Osteoblast (primary cell): ENCODE measurements at regions not wholly inside any gene's neighbourhood (a gene's known extent, or its start where the extent isn't known, plus 50 kb on each side); places are given as distances from the start of the nearest gene placed in this dataset.
A peak's percentile ranks its signal among the peaks of the same experiment; 100 is the strongest.

Experiments used
- DNase-seq: peaks from one replicate; pipeline ENCODE4 v3.0.0; 2011; ENCODE audit warnings: low spot score, mixed read lengths; ENCODE audit not compliant: insufficient read length; ENCODE audit errors: missing footprints
- H2AFZ ChIP-seq: 2 replicates; pipeline ENCODE4 v1.6.0; 2011; ENCODE audit warnings: mild to moderate bottlenecking, low read length
- H3K27ac ChIP-seq: 2 replicates; pipeline ENCODE4 v1.5.1; 2011; ENCODE audit warnings: mild to moderate bottlenecking, low read depth, low read length, moderate library complexity
- H3K27me3 ChIP-seq: 2 replicates; pipeline ENCODE4 v1.6.0; 2012; ENCODE audit warnings: mild to moderate bottlenecking, control low read depth, inconsistent platforms, low read length, moderate library complexity; ENCODE audit not compliant: insufficient read depth
- H3K36me3 ChIP-seq: 2 replicates; pipeline ENCODE4 v1.5.1; 2011; ENCODE audit warnings: mild to moderate bottlenecking, low read length, control low read depth, moderate library complexity; ENCODE audit not compliant: insufficient read depth
- H3K4me1 ChIP-seq: 2 replicates; pipeline ENCODE4 v1.5.1; 2011; ENCODE audit warnings: mild to moderate bottlenecking, low read length, control low read depth, moderate library complexity; ENCODE audit not compliant: insufficient read depth
- H3K4me2 ChIP-seq: 2 replicates; pipeline ENCODE4 v1.6.0; 2011; ENCODE audit warnings: mild to moderate bottlenecking, low read length; ENCODE audit not compliant: insufficient read depth
- H3K4me3 ChIP-seq: fragments of 200-600 bp; sonication (generic); 3 replicates; pipeline ENCODE4 v1.5.1; 2012; ENCODE audit warnings: mild to moderate bottlenecking, low read length, inconsistent platforms; ENCODE audit not compliant: insufficient read depth
- H3K79me2 ChIP-seq: 2 replicates; pipeline ENCODE4 v1.6.0; 2012; ENCODE audit warnings: mild to moderate bottlenecking, low read length, control low read depth, inconsistent platforms; ENCODE audit not compliant: insufficient read depth
- H3K9me3 ChIP-seq: 2 replicates; pipeline ENCODE4 v1.5.1; 2011; ENCODE audit warnings: low read depth, low read length, control low read depth
- H4K20me1 ChIP-seq: 2 replicates; pipeline ENCODE4 v1.6.0; 2012; ENCODE audit warnings: mild to moderate bottlenecking, low read length, control low read depth; ENCODE audit not compliant: insufficient read depth
- TF ChIP-seq, protein P1 (sequence below): IDR thresholded peaks from 2 replicates; pipeline ENCODE4 v1.5.1; 2011; ENCODE audit warnings: mild to moderate bottlenecking, low read depth, low read length, moderate library complexity; ENCODE audit errors: extremely low read depth

DNA sequence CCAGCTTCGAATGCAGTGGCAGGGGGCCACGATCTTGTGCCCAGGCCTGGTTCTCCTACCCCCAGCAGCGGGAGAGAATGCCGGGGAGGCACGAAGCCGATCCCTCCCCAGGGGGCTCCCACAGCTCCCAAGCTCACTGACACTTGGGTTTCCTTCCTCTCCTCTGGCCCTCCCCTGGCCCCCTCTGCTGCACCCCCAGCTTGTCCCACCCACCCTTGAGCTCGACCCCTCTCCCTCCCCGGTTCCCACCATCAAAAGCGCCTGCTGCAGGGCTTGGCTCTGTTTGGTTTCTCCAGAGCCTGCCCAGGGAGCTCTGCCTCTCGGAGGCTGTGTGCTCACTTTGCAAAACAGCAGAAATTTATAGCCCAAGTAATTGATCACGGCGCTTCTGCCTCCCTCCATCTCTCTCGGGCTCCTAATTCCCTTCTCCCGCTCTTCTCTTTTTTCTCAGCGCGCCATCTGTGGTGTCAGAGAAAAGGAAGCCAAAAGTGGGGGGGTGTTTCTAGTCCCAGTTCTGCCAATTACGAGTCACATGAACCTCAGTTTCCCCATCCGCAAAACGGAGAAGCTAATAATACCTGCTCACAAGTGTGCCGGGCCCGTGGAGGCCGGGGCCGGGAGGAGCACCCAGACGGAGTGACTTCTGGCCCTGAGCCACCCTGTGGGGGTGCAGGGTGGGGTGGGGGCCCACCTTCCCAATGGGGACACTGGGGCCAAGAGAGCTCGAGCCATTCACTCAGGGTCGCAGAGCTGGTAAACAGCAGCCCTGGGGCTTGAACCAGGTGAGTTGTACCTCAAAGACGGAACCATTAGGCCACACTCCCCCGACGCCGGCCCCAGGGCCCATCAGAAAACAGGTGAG, 141.2 kb upstream of the IER5L start:
- H3K4me2 ChIP-seq: no peak overlapping the region
- no peaks in the 10 kb centered on the region for H3K27me3 ChIP-seq
- H3K4me3 ChIP-seq: no peak overlapping the region
- H3K27ac ChIP-seq: no peak overlapping the region
- no peaks in the 10 kb centered on the region for H3K79me2 ChIP-seq
- H3K9me3 ChIP-seq: no peaks in the 10 kb centered on the region
- no peaks in the 10 kb centered on the region for H3K36me3 ChIP-seq
- no peak overlapping the region for H2AFZ ChIP-seq
- TF ChIP-seq, protein P1, sequence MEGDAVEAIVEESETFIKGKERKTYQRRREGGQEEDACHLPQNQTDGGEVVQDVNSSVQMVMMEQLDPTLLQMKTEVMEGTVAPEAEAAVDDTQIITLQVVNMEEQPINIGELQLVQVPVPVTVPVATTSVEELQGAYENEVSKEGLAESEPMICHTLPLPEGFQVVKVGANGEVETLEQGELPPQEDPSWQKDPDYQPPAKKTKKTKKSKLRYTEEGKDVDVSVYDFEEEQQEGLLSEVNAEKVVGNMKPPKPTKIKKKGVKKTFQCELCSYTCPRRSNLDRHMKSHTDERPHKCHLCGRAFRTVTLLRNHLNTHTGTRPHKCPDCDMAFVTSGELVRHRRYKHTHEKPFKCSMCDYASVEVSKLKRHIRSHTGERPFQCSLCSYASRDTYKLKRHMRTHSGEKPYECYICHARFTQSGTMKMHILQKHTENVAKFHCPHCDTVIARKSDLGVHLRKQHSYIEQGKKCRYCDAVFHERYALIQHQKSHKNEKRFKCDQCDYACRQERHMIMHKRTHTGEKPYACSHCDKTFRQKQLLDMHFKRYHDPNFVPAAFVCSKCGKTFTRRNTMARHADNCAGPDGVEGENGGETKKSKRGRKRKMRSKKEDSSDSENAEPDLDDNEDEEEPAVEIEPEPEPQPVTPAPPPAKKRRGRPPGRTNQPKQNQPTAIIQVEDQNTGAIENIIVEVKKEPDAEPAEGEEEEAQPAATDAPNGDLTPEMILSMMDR: no peak
- H3K4me1 ChIP-seq: peaks cover 62% of the 10 kb centered on the region
- DNase-seq: no peak
- H4K20me1 ChIP-seq: no peaks in the 10 kb centered on the region

DNA sequence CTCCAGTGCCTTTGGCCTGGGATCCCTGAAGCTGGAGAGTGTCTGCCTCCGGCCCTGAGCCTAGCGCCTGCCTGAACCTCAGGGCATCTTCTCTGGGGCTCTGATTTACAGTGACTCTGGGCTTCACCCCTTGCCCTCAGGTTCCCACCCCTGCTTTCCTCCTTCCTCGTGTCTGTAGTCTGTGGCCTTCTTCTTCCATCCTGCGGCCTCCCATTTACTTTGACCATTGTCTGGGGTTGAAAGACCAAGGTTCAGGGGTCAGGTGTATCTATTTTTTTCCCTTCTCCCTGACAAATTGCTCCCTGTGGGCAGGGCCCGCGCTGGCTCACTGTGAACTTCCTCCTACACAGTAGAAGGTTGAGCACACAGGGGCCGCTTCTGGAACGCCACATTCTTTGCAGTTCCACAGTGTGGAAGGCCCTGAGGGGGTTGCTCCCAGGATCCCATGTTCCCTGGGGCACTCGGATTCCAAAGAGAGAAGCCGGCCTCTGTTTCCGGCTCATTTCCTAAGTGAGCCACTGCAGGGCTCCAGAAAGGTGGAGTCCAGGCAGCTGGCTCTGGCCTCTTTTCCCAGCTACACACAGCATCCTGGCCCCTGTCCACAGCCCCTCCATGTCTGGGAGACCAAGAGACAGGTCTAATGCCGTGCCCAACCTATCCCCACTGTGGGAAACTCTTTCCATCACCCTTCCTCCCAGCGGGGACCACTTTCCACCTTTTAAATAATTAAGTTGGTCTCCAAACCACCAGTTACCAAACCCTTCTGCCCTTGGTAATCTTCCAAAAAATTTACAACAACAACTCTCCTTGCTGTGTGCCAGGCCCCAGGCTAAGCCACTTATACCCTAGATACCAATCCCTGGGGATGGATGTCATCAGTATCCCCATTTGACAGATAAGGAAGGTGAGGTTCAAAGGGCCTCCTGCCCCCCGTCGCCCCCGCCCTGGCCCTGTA, 140.3 kb upstream of the IER5L start:
- DNase-seq: no peak

DNA sequence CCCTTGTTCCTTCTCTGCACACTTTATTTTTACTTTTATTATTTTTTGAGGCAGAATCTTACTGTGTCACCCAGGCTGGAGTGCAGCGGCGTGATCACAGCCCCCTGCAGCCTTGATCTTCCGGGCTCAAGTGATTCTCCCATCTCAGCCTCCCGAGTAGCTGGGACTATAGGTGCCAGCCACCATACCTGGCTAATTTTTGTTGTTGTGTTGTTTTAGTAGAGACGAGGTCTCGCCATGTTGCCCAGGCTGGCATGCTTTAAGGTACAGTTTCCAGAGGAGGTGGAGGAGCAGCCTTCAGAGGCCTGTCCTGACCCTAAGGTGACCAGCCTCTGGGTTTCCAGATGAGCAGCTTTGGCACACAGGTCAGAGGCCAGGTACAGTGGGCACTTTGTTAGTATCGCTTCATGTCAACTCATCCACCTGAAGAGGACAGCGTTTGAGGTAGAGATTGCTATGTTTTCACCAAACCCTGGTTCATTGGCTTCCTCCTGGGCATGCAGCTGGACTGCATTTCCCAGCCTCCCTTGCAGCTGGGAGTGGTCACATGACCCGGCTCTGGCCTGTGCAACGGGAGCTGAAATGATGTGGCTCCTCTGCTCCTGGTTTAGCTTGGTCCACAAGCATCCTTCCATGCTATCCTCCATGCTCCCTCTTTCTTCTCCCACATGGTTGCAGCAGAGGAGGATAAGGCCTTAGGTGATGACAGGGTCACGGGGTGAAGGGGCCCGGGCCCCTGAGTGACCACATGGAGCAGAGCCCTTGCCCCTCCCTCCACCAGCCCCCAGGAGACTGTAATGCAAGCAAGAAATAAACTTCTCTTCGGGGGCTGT, 139.3 kb upstream of the IER5L start:
- DNase-seq: no peak

More for the DNA sequence above, 140.3 kb upstream of the IER5L start:
- no peaks in the 10 kb centered on the region for H3K36me3 ChIP-seq
- peak overlapping the region; percentile 3 for H3K27ac ChIP-seq
- H3K4me3 ChIP-seq: no peak overlapping the region
- H3K9me3 ChIP-seq: no peaks in the 10 kb centered on the region
- peaks cover 65% of the 10 kb centered on the region for H3K4me1 ChIP-seq
- H3K79me2 ChIP-seq: no peaks in the 10 kb centered on the region
- H4K20me1 ChIP-seq: no peaks in the 10 kb centered on the region
- no peak overlapping the region for H3K4me2 ChIP-seq
- TF ChIP-seq, protein P1: no peak
- H2AFZ ChIP-seq: peak overlapping the region; percentile 17
- no peaks in the 10 kb centered on the region for H3K27me3 ChIP-seq

More for the DNA sequence above, 139.3 kb upstream of the IER5L start:
- Histone ChIP-seq H3K27me3 (no peaks in the 10 kb centered on the region), H3K27ac (peak overlapping the region; percentile 3), H3K4me2 (no peak overlapping the region), H3K36me3 (no peaks in the 10 kb centered on the region), H3K79me2 (no peaks in the 10 kb centered on the region), H3K4me1 (peaks cover 62% of the 10 kb centered on the region), H2AFZ (peak overlapping the region; percentile 2), H4K20me1 (no peaks in the 10 kb centered on the region), H3K9me3 (no peaks in the 10 kb centered on the region), H3K4me3 (no peak overlapping the region)
- TF ChIP-seq, protein P1: no peak
